GF-D8 (cell line): ENCODE measurements at regions not wholly inside any gene's neighbourhood (a gene's known extent, or its start where the extent isn't known, plus 50 kb on each side); places are given as distances from the start of the nearest gene placed in this dataset.

Experiments
- DNase-seq: peaks from one replicate; lab custom pipeline; 2025; lab: John Stamatoyannopoulos, UW

GRCh38 chr18:41237317-41237716 is 717.7 kb upstream of the PIK3C3 start:
- DNase-seq, result no peak

GRCh38 chr18:41231681-41232080 is 723.4 kb upstream of the PIK3C3 start:
- DNase-seq, result no peak

GRCh38 chr18:41227993-41228392 is 727.0 kb upstream of the PIK3C3 start:
- DNase-seq, result no peak

- no peak for DNase-seq
Measured at GRCh38 chr18:41226911-41227310, 728.1 kb upstream of the PIK3C3 start.

GRCh38 chr18:41226186-41226585 is 728.8 kb upstream of the PIK3C3 start:
- DNase-seq, result no peak

- DNase-seq, result no peak
Measured at GRCh38 chr18:41216341-41217003, 738.6 kb upstream of the PIK3C3 start.

- no peak for DNase-seq
Measured at GRCh38 chr18:41207706-41208105, 747.3 kb upstream of the PIK3C3 start.

- DNase-seq, result no peak
Measured at GRCh38 chr18:41206341-41206830, 748.6 kb upstream of the PIK3C3 start.

- no peak for DNase-seq
Measured at GRCh38 chr18:41199212-41199611, 755.8 kb upstream of the PIK3C3 start.

- DNase-seq, result no peak
Measured at GRCh38 chr18:41197967-41198366, 757.1 kb upstream of the PIK3C3 start.

GRCh38 chr18:41170346-41170745 is 784.7 kb upstream of the PIK3C3 start:
- no peak for DNase-seq

GRCh38 chr18:41165625-41166024 is 789.4 kb upstream of the PIK3C3 start:
- no peak for DNase-seq

- no peak for DNase-seq
Measured at GRCh38 chr18:41162781-41163180, 792.3 kb upstream of the PIK3C3 start.

- DNase-seq, result no peak
Measured at GRCh38 chr18:41162191-41162590, 792.8 kb upstream of the PIK3C3 start.

GRCh38 chr18:41155910-41156851 is 798.9 kb upstream of the PIK3C3 start:
- no peak for DNase-seq

- no peak for DNase-seq
Measured at GRCh38 chr18:41155025-41155424, 800.0 kb upstream of the PIK3C3 start.

GRCh38 chr18:41153871-41154270 is 801.2 kb upstream of the PIK3C3 start:
- no peak for DNase-seq

GRCh38 chr18:41150316-41150715 is 804.7 kb upstream of the PIK3C3 start:
- DNase-seq, result no peak

GRCh38 chr18:41146301-41146700 is 808.7 kb upstream of the PIK3C3 start:
- DNase-seq, result no peak

GRCh38 chr18:41145516-41145915 is 809.5 kb upstream of the PIK3C3 start:
- no peak for DNase-seq

GRCh38 chr18:41144441-41144840 is 810.6 kb upstream of the PIK3C3 start:
- no peak for DNase-seq

- no peak for DNase-seq
Measured at GRCh38 chr18:41140506-41140905, 814.5 kb upstream of the PIK3C3 start.

GRCh38 chr18:41135146-41135545 is 819.9 kb upstream of the PIK3C3 start:
- no peak for DNase-seq
